Calu3 (cell line): ENCODE measurements at regions not wholly inside any gene's neighbourhood (a gene's known extent, or its start where the extent isn't known, plus 50 kb on each side); places are given as distances from the start of the nearest gene placed in this dataset.

Experiments used
- BruUV-seq: library from RNA; stranded (reverse); fragments of 400-500 nt; replicated peaks from 2 replicates; lab custom pipeline; 2021; lab: Mats Ljungman, UMichigan
- CTCF ChIA-PET: fragments of 300-600 bp; sonication (Branson Sonifier 250); formaldehyde crosslinking; loops from one replicate; lab custom pipeline; 2022; ENCODE audit warnings: antibody characterized with exemption; lab: Charles Lee
- DNase-seq: peaks from one replicate; pipeline ENCODE4 v3.0.0; 2022
- H3K27ac Mint-ChIP-seq: one replicate; pipeline ENCODE4 v1.8.0; 2022; ENCODE audit warnings: mixed read lengths; ENCODE audit not compliant: unreplicated experiment
- H3K27me3 Mint-ChIP-seq: one replicate; pipeline ENCODE4 v1.8.0; 2022; ENCODE audit warnings: mixed read lengths; ENCODE audit not compliant: unreplicated experiment
- H3K36me3 Mint-ChIP-seq: one replicate; pipeline ENCODE4 v1.8.0; 2022; ENCODE audit warnings: mild to moderate bottlenecking, moderate library complexity, mixed read lengths; ENCODE audit not compliant: insufficient read depth, unreplicated experiment
- H3K4me1 Mint-ChIP-seq: one replicate; pipeline ENCODE4 v1.8.0; 2022; ENCODE audit warnings: mild to moderate bottlenecking, low read depth, mixed read lengths; ENCODE audit not compliant: unreplicated experiment
- H3K4me3 Mint-ChIP-seq: one replicate; pipeline ENCODE4 v1.8.0; 2022; ENCODE audit warnings: mild to moderate bottlenecking, low read depth, moderate library complexity, mixed read lengths; ENCODE audit not compliant: unreplicated experiment
- H3K9me3 Mint-ChIP-seq: one replicate; pipeline ENCODE4 v1.8.0; 2022; ENCODE audit warnings: low read depth, mixed read lengths; ENCODE audit not compliant: unreplicated experiment
- CTCF ChIP-seq: fragments of 200-600 bp; IDR thresholded peaks from one replicate; pipeline ENCODE4 v1.8.0; 2022; ENCODE audit warnings: antibody characterized with exemption; ENCODE audit not compliant: unreplicated experiment
- intact Hi-C: fragments of 100-400 bp; cut with micrococcal nuclease; formaldehyde crosslinking; loops from one replicate; pipeline ENCODE4 v1.10.0; 2022; ENCODE audit not compliant: unreplicated experiment

GRCh38 chr3:62936626-62937254 lies 61.5 kb upstream of the CADPS start:
- H3K9me3 Mint-ChIP-seq = peaks cover 3% of the 10 kb centered on the region
- BruUV-seq = no TSS peak
- no peaks in the 10 kb centered on the region for H3K27me3 Mint-ChIP-seq
- no peak overlapping the region for H3K4me3 Mint-ChIP-seq
- peaks cover 30% of the 10 kb centered on the region for H3K4me1 Mint-ChIP-seq
- no peak for DNase-seq
- no peak overlapping the region for H3K27ac Mint-ChIP-seq
- CTCF ChIA-PET = no interaction called here
- no peak for TF ChIP-seq CTCF
- intact Hi-C loops = no loop called here
- no peaks in the 10 kb centered on the region for H3K36me3 Mint-ChIP-seq

- Mint-ChIP-seq H3K9me3 (peaks cover 3% of the 10 kb centered on the region), H3K27ac (no peak overlapping the region), H3K4me1 (peaks cover 22% of the 10 kb centered on the region), H3K4me3 (no peak overlapping the region), H3K27me3 (no peaks in the 10 kb centered on the region), H3K36me3 (no peaks in the 10 kb centered on the region)
- intact Hi-C loops = no loop called here
- DNase-seq = no peak
- no TSS peak for BruUV-seq
- no peak for TF ChIP-seq CTCF
- CTCF ChIA-PET = no interaction called here
Measured at GRCh38 chr3:62938583-62938982, 63.4 kb upstream of the CADPS start.

- CTCF ChIA-PET = interaction anchor here (0.6 to 1.1 kb wide), 4 partner anchors 31 to 437 kb away, joined by 3 to 5 read pairs (median 4); no protein-coding TSS in a partner anchor
- peaks cover 22% of the 10 kb centered on the region for H3K4me1 Mint-ChIP-seq
- no peaks in the 10 kb centered on the region for H3K36me3 Mint-ChIP-seq
- no peaks in the 10 kb centered on the region for H3K27me3 Mint-ChIP-seq
- peak; percentile 20 for DNase-seq
- peaks cover 3% of the 10 kb centered on the region for H3K9me3 Mint-ChIP-seq
- no peak for TF ChIP-seq CTCF
- no TSS peak for BruUV-seq
- H3K27ac Mint-ChIP-seq = peak overlapping the region; percentile 94
- peak overlapping the region; percentile 28 for H3K4me3 Mint-ChIP-seq
- intact Hi-C loops = loop anchor here (10.0 kb wide), 1 partner anchor 255 kb away; no protein-coding TSS in a partner anchor
Measured at GRCh38 chr3:62939707-62940106, 64.5 kb upstream of the CADPS start.

GRCh38 chr3:62940771-62941563 lies 65.8 kb upstream of the CADPS start:
- H3K4me1 Mint-ChIP-seq = peaks cover 22% of the 10 kb centered on the region
- H3K4me3 Mint-ChIP-seq = no peak overlapping the region
- no peak for TF ChIP-seq CTCF
- CTCF ChIA-PET = no interaction called here
- BruUV-seq = no TSS peak
- H3K27ac Mint-ChIP-seq = peak overlapping the region; percentile 94
- no peaks in the 10 kb centered on the region for H3K36me3 Mint-ChIP-seq
- DNase-seq = no peak
- H3K27me3 Mint-ChIP-seq = no peaks in the 10 kb centered on the region
- intact Hi-C loops = loop anchor here (10.0 kb wide), 1 partner anchor 254 kb away; no protein-coding TSS in a partner anchor
- H3K9me3 Mint-ChIP-seq = peaks cover 3% of the 10 kb centered on the region
